ENCODE measurements at regions not wholly inside any gene's neighbourhood (a gene's known extent, or its start where the extent isn't known, plus 50 kb on each side); places are given as distances from the start of the nearest gene placed in this dataset.

- TF ChIP-seq, protein P1, sequence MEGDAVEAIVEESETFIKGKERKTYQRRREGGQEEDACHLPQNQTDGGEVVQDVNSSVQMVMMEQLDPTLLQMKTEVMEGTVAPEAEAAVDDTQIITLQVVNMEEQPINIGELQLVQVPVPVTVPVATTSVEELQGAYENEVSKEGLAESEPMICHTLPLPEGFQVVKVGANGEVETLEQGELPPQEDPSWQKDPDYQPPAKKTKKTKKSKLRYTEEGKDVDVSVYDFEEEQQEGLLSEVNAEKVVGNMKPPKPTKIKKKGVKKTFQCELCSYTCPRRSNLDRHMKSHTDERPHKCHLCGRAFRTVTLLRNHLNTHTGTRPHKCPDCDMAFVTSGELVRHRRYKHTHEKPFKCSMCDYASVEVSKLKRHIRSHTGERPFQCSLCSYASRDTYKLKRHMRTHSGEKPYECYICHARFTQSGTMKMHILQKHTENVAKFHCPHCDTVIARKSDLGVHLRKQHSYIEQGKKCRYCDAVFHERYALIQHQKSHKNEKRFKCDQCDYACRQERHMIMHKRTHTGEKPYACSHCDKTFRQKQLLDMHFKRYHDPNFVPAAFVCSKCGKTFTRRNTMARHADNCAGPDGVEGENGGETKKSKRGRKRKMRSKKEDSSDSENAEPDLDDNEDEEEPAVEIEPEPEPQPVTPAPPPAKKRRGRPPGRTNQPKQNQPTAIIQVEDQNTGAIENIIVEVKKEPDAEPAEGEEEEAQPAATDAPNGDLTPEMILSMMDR (IDR thresholded peaks at IDR 0.05; ENCODE audit: insufficient read depth, low read depth, low read length), result no peak
- H3K4me3 ChIP-seq (ENCODE audit: low read depth, low read length), result no peak overlapping the region
- peak; percentile 91 for DNase-seq (ENCODE audit: low read depth)
These were observed 301.3 kb downstream of the SIPA1L2 start for GRCh38 chr1:232328486-232329102.

DNA sequence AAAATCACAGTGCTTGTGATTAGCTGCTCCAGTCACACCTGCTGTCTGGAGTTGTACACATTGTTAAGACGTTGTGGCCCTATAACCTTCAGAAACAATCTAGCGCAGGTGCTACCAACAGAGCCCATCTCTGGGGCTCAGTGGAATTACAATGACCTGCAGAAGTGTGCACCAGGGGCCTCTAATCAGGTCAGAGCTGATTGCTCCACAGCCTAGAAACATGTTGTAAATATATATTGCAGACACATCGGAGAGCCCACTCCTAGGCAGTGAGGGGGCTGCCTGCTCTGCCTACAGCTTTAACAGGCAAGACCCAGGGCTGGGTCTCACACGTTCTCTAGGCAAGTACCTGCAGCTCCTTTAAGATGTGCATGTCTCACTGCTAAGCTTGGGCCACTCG, 302.0 kb downstream of the SIPA1L2 start:
- no peak for DNase-seq (ENCODE audit: low read depth)
- TF ChIP-seq, protein P1 (IDR thresholded peaks at IDR 0.05; ENCODE audit: insufficient read depth, low read depth, low read length), result no peak
- no peak overlapping the region for H3K4me3 ChIP-seq (ENCODE audit: low read depth, low read length)

DNA sequence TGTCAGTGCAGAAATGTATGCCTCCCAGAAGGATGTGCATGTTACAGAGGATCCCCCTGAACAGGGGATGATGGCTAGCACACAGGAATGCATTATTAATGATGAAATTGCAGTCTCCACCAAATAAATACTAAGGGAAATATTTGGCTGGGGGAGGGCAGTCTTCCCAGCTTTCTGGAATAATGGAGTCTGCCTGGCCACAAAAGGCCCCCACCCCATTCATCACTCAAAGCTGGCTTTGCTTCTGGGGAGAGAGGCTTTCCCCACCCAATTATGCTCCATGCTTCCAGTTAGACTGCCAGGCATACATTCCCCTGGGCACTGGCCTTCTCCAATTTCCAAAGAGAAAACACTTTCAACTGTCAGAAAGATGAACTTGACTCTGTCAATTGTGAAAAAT, 302.7 kb downstream of the SIPA1L2 start:
- TF ChIP-seq, protein P1 (IDR thresholded peaks at IDR 0.05; ENCODE audit: insufficient read depth, low read depth, low read length), result no peak
- H3K4me3 ChIP-seq (ENCODE audit: low read depth, low read length), result no peak overlapping the region
- DNase-seq (ENCODE audit: low read depth), result no peak

DNA sequence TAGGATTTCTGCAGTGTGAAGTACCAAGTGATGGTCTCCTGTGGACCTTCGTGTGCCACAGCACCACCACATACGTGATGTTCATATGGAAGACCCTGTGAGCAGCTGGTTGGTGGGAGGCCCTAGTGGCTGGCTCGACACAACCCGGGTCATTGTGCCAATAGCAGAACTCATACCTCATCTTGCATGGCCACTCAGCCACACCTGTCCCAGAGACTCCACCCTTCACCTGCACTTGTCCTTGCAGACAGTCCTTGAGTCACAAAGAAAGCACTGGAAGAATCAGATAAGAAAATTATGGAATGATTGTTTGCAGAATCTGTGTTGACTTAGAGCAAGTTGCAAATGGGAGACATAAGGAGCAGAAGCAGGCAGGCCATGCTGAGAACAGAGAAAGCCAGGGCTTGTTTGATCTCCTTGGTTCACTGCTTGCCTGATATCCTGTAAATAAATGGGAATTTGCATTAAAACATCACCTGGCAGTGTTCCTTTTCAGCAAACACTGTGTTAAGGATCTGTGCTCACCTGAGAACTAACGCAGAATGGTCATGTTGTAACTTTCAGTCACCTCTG, 307.7 kb downstream of the SIPA1L2 start:
- H3K4me3 ChIP-seq (ENCODE audit: low read depth, low read length), result no peak overlapping the region
- no peak for DNase-seq (ENCODE audit: low read depth)
- TF ChIP-seq, protein P1 (IDR thresholded peaks at IDR 0.05; ENCODE audit: insufficient read depth, low read depth, low read length), result no peak

DNA sequence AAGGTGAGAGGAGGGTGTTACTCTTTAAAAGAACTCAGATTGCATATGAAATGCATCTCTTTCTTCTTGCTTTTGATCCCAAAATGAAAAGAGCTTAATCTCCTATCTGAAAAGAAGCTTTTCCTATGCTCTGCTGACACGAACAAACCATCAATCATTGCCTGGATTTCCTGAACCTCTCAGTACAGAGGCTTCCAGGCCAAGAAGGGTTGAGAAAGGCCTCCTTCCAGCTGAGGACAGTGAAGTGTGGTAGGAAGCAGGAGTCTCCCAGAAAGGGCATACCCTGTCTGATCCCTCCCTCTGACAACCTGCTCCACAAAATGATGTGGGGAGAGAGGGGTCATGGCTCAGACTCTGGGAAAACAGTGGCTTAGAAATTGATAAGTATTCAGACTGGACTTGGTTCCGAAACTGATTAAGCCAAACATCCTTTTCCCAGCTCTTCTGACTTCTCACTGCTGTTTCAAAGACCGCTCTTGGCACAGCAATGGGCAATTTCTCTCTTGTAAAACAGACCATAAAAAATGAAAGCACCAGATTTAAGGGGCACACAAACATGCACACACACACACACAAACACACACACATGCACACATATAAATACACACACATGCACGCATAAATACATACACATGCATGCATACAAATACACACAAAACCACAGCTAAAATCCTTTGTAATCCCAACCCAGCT, 310.3 kb downstream of the SIPA1L2 start:
- TF ChIP-seq, protein P1 (IDR thresholded peaks at IDR 0.05; ENCODE audit: insufficient read depth, low read depth, low read length), result no peak
- no peak overlapping the region for H3K4me3 ChIP-seq (ENCODE audit: low read depth, low read length)
- no peak for DNase-seq (ENCODE audit: low read depth)

- TF ChIP-seq, protein P1 (IDR thresholded peaks at IDR 0.05; ENCODE audit: insufficient read depth, low read depth, low read length), result no peak
- no peak overlapping the region for H3K4me3 ChIP-seq (ENCODE audit: low read depth, low read length)
- no peak for DNase-seq (ENCODE audit: low read depth)
These were observed 310.9 kb downstream of the SIPA1L2 start for GRCh38 chr1:232319072-232319471.
